Endodermal cell (in vitro differentiated cells): ENCODE measurements at regions not wholly inside any gene's neighbourhood (a gene's known extent, or its start where the extent isn't known, plus 50 kb on each side); places are given as distances from the start of the nearest gene placed in this dataset.

ENCODE experiments used
- DNase-seq: peaks from one replicate; pipeline ENCODE4 v3.0.0-alpha.2; 2017
- H3K27ac ChIP-seq: 2 replicates; pipeline ENCODE4 v1.5.1; 2013; ENCODE audit warnings: mild to moderate bottlenecking, low read depth, low read length, moderate library complexity
- H3K27me3 ChIP-seq: 2 replicates; pipeline ENCODE4 v1.6.1; 2013; ENCODE audit warnings: mild to moderate bottlenecking, low read length, moderate library complexity; ENCODE audit not compliant: insufficient read depth, control insufficient read depth, poor library complexity, severe bottlenecking
- H3K36me3 ChIP-seq: 2 replicates; pipeline ENCODE4 v1.7.0; 2013; ENCODE audit warnings: mild to moderate bottlenecking, low read length, moderate library complexity; ENCODE audit not compliant: control insufficient read depth, insufficient read depth
- H3K4me1 ChIP-seq: one replicate; pipeline ENCODE4 v1.7.0; 2013; ENCODE audit warnings: low read length; ENCODE audit not compliant: control insufficient read depth, insufficient read depth
- H3K4me3 ChIP-seq: 2 replicates; pipeline ENCODE4 v1.5.1; 2013; ENCODE audit warnings: mild to moderate bottlenecking, low read length, moderate library complexity
- H3K9ac ChIP-seq: 2 replicates; pipeline ENCODE4 v1.6.1; 2013; ENCODE audit warnings: mild to moderate bottlenecking, low read length, moderate library complexity; ENCODE audit not compliant: poor library complexity, severe bottlenecking; ENCODE audit errors: extremely low read depth
- H3K9me3 ChIP-seq: 2 replicates; pipeline ENCODE4 v1.6.1; 2013; ENCODE audit warnings: mild to moderate bottlenecking, low read length, moderate library complexity; ENCODE audit not compliant: control insufficient read depth
- H3K27ac Mint-ChIP-seq: 2 replicates; pipeline ENCODE4 v1.8.0; 2020; ENCODE audit warnings: mixed read lengths
- H3K27me3 Mint-ChIP-seq: 2 replicates; pipeline ENCODE4 v1.8.0; 2021; ENCODE audit warnings: mild to moderate bottlenecking, mixed read lengths; ENCODE audit not compliant: insufficient read depth
- H3K36me3 Mint-ChIP-seq: 2 replicates; pipeline ENCODE4 v1.8.0; 2020; ENCODE audit warnings: low read depth, mixed read lengths
- H3K4me1 Mint-ChIP-seq: 2 replicates; pipeline ENCODE4 v1.8.0; 2020; ENCODE audit warnings: mixed read lengths
- H3K4me3 Mint-ChIP-seq: 2 replicates; pipeline ENCODE4 v1.8.0; 2020; ENCODE audit warnings: mild to moderate bottlenecking, moderate library complexity, mixed read lengths
- H3K9me3 Mint-ChIP-seq: 2 replicates; pipeline ENCODE4 v1.8.0; 2020; ENCODE audit warnings: mild to moderate bottlenecking, mixed read lengths
- CTCF ChIP-seq: fragments of 200-600 bp; sonication (generic); conservative IDR thresholded peaks from 2 replicates; pipeline ENCODE4 v1.5.0; 2021; ENCODE audit warnings: antibody characterized with exemption, mild to moderate bottlenecking
- WGBS, 2 experiments: methylation state at CpG; one replicate each; pipeline versions ENCODE4 v1.1.5 to v1.1.7; 2013; ENCODE audit warnings: missing lambda C conversion rate in 2 of 2, mixed read lengths in 1 of 2; ENCODE audit not compliant: insufficient coverage in 1 of 2, insufficient read length in 1 of 2; 5-methylcytosine and 5-hydroxymethylcytosine counted together

GRCh38 chr6:142679907-142680700, 264.9 kb downstream of the HIVEP2 start:
- Histone ChIP-seq H3K27me3 (no peaks in the 10 kb centered on the region), H3K4me3 (no peak overlapping the region), H3K27ac (no peak overlapping the region), H3K4me1 (no peaks in the 10 kb centered on the region), H3K9ac (no peak overlapping the region), H3K9me3 (no peaks in the 10 kb centered on the region), H3K36me3 (no peaks in the 10 kb centered on the region)
- Mint-ChIP-seq H3K36me3 (no peaks in the 10 kb centered on the region), H3K9me3 (no peaks in the 10 kb centered on the region), H3K4me1 (no peaks in the 10 kb centered on the region), H3K27me3 (peaks cover 6% of the 10 kb centered on the region), H3K4me3 (no peak overlapping the region), H3K27ac (no peak overlapping the region)
- 84 to 100% methylated on average over 1 to 4 of the region's 4 CpGs for WGBS, 2 experiments
- DNase-seq: no peak
- TF ChIP-seq CTCF: no peak

GRCh38 chr6:142681099-142681498, 263.9 kb downstream of the HIVEP2 start:
- H3K4me1 Mint-ChIP-seq: no peaks in the 10 kb centered on the region
- Histone ChIP-seq H3K4me3 (no peak overlapping the region), H3K9ac (no peak overlapping the region), H3K27ac (no peak overlapping the region), H3K9me3 (no peaks in the 10 kb centered on the region), H3K36me3 (no peaks in the 10 kb centered on the region), H3K4me1 (no peaks in the 10 kb centered on the region), H3K27me3 (no peaks in the 10 kb centered on the region)
- peaks cover 1% of the 10 kb centered on the region for H3K27me3 Mint-ChIP-seq
- no peak for TF ChIP-seq CTCF
- no peak for DNase-seq
- H3K36me3 Mint-ChIP-seq: no peaks in the 10 kb centered on the region
- no peaks in the 10 kb centered on the region for H3K9me3 Mint-ChIP-seq
- WGBS, 2 experiments: 95 to 97% methylated on average over 2 to 5 of the region's 5 CpGs
- no peak overlapping the region for H3K4me3 Mint-ChIP-seq
- H3K27ac Mint-ChIP-seq: no peak overlapping the region

- 65 to 69% methylated on average over 2 of the region's 2 CpGs for WGBS, 2 experiments
- no peaks in the 10 kb centered on the region for H3K27me3 Mint-ChIP-seq
- Histone ChIP-seq H3K36me3 (no peaks in the 10 kb centered on the region), H3K27ac (no peak overlapping the region), H3K27me3 (no peaks in the 10 kb centered on the region), H3K4me1 (no peaks in the 10 kb centered on the region), H3K9me3 (no peaks in the 10 kb centered on the region), H3K4me3 (no peak overlapping the region), H3K9ac (no peak overlapping the region)
- no peaks in the 10 kb centered on the region for H3K4me1 Mint-ChIP-seq
- H3K4me3 Mint-ChIP-seq: no peak overlapping the region
- H3K36me3 Mint-ChIP-seq: no peaks in the 10 kb centered on the region
- no peak for DNase-seq
- H3K9me3 Mint-ChIP-seq: no peaks in the 10 kb centered on the region
- no peak for TF ChIP-seq CTCF
- no peak overlapping the region for H3K27ac Mint-ChIP-seq
Observed at GRCh38 chr6:142682985-142683384, 262.0 kb downstream of the HIVEP2 start.
